OCI-LY3 (cell line): ENCODE measurements at regions not wholly inside any gene's neighbourhood (a gene's known extent, or its start where the extent isn't known, plus 50 kb on each side); places are given as distances from the start of the nearest gene placed in this dataset.

Experiments used
- CTCF ChIP-seq: fragments of 200-600, 300-600 bp; sonication (generic); IDR thresholded peaks from 2 replicates; pipeline ENCODE4 v1.5.1; 2014; ENCODE audit warnings: antibody characterized with exemption, low read length, low read depth
- EZH2phosphoT487 ChIP-seq: fragments of 200-600 bp; shearing (Covaris generic); IDR thresholded peaks from 2 replicates; pipeline ENCODE4 v1.6.1; 2018; ENCODE audit warnings: antibody characterized with exemption, mixed run types, low read depth

- TF ChIP-seq CTCF (no peak), EZH2phosphoT487 (no peak)
Measured at GRCh38 chr21:35697321-35697808, 363.0 kb downstream of the SETD4 start.
